NCI-H1092 treated with DMSO at 0.1 percent for 48 hours (cell line): ENCODE measurements at regions not wholly inside any gene's neighbourhood (a gene's known extent, or its start where the extent isn't known, plus 50 kb on each side); places are given as distances from the start of the nearest gene placed in this dataset.

ENCODE experiments used
- DNase-seq: peaks from one replicate; lab custom pipeline; 2025; lab: John Stamatoyannopoulos, UW

DNA sequence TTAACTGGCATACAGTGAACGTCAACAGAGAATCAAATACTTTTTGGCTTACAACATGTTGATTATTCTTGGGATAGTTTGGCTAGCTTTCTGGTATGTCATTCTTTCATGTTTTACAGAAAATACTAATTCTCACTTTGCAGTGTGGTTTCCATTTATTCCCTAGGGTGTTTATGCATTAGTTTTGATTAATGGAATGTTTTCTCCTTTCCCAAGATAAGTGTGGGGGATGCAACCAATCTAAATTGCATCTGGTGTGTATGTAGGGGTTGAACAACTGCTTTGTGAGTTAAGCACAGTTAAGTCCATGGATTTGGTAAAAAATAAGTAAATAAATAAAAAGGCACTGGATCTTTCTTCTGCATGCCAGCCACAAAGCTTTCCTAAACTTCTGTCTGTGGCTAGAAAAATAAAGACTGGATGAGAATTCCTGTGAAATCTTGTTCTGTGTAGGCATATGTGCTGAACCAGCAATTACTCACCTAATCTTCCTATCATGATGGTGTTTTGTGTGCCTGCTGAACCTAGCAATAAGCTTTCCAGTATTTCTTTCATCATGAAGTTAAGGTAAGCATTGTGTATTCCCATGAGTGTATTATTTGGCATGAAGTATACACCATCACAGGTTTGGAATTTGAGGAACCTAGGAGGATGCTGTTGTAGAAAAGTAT, 50.6 kb upstream of the TENM3 start:
- DNase-seq = no peak

DNA sequence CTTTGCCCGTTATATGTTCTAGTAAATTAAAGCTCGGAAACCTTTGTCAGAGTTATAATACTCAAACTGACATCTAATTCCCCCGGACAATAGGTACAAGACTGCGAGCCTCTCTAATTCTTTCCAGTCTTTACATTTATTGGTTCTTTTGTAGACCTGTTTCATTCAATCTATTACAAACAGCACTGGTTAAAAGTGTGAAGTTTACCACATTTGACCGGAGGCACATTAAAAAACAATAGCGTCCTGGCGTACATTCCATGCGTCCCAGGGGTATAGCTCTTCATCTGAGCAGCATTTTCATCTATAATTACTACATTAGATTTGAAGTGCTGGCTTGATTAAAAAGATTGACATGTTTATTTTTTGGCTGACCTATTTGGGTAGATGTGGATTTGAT, 49.9 kb upstream of the TENM3 start:
- no peak for DNase-seq
